ENCODE measurements at regions not wholly inside any gene's neighbourhood (a gene's known extent, or its start where the extent isn't known, plus 50 kb on each side); places are given as distances from the start of the nearest gene placed in this dataset.

DNA sequence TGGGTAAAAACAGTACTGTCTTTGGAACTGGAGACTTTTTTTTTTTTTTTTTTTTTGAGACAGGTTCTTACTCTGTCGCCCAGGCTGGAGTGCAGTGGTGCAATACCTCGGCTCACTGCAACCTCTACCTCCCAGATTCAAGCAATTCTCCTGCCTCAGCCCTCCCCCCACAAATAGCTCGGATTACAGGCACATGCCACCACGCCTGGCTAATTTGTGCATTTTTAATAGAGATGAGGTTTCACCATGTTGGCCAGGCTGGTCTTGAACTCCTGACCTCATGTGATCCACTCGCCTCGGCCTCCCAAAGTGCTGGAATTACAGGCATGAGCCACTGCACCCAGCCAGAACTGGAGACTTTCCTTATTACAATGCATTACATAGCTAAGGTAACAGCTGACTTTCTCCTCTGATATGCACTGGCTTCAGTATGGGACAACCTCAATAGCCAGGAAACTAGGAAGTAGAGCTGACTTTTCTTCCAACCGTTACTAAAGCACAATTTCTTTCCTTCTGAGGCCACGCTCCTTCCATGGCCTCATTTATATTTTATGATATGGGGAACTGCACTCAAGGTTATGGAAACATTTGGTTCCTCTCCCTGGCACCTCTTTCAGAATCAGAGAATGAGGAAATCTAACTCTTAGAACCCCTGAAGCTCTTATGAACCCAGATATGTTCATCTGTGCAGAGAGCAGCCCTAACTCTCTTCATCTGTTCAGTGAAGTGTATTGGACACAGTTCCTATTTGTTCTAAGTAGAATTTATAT, 53.5 kb upstream of the FAM9B start:
- Histone ChIP-seq H3K27me3 (replicated peaks in 1 of 7) (peaks cover 0 to 3% (median 0%) of the 10 kb centered on the region in 7 donors), H3K9me3 (no peaks in the 10 kb centered on the region)
- TF ChIP-seq POLR2AphosphoS5 (IDR thresholded peaks at IDR 0.05), result no peak
- no peak for TF ChIP-seq POLR2A (IDR thresholded peaks at IDR 0.05)
- TF ChIP-seq, protein P1, sequence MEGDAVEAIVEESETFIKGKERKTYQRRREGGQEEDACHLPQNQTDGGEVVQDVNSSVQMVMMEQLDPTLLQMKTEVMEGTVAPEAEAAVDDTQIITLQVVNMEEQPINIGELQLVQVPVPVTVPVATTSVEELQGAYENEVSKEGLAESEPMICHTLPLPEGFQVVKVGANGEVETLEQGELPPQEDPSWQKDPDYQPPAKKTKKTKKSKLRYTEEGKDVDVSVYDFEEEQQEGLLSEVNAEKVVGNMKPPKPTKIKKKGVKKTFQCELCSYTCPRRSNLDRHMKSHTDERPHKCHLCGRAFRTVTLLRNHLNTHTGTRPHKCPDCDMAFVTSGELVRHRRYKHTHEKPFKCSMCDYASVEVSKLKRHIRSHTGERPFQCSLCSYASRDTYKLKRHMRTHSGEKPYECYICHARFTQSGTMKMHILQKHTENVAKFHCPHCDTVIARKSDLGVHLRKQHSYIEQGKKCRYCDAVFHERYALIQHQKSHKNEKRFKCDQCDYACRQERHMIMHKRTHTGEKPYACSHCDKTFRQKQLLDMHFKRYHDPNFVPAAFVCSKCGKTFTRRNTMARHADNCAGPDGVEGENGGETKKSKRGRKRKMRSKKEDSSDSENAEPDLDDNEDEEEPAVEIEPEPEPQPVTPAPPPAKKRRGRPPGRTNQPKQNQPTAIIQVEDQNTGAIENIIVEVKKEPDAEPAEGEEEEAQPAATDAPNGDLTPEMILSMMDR (IDR thresholded peaks at IDR 0.05 in 8 of 11, conservative IDR thresholded peaks at IDR 0.05 in 3 of 11), result no peak

DNA sequence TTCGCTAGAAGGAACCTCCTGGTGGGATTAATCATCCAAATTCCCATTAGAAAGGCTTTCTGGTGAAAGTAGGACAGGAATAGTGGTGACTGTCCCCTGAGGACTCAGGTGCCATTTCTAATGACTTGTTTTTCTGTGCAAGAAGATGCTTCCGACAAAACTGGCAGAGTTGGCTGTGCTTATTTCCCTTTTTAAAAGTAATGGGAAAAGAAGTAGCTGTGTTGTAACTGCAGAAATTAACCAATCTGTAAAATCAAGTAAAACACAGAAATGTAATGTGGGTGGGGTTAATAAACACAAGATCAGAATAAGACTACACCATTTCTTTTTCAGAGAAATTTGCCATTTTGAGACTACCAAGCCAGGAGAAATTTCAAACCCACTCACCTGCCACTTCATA, 55.0 kb upstream of the FAM9B start:
- H3K27me3 ChIP-seq (replicated peaks in 1 of 7), result peaks cover 0 to 3% (median 0%) of the 10 kb centered on the region in 7 donors
- DNase-seq, result no peak
- H3K4me3 ChIP-seq, result no peak overlapping the region
- intact Hi-C loops (cut with DNase I; ENCODE audit: low total_unique reads), result no loop called here
- H3K27ac ChIP-seq, result no peak overlapping the region
- H3K9me3 ChIP-seq, result no peaks in the 10 kb centered on the region
- no peaks in the 10 kb centered on the region for H3K4me1 ChIP-seq
- WGBS, 5 donors, result 67 to 96% (median 74%) methylated on average over 2 of the region's 2 CpGs
- TF ChIP-seq, protein P1 (IDR thresholded peaks at IDR 0.05 in 8 of 11, conservative IDR thresholded peaks at IDR 0.05 in 3 of 11), result no peak
- TF ChIP-seq POLR2A (IDR thresholded peaks at IDR 0.05) (no peak), POLR2AphosphoS5 (IDR thresholded peaks at IDR 0.05) (no peak)
- H3K36me3 ChIP-seq, result no peaks in the 10 kb centered on the region

More for the DNA sequence above, 53.5 kb upstream of the FAM9B start:
- Histone ChIP-seq H3K36me3 (no peaks in the 10 kb centered on the region), H3K27ac (no peak overlapping the region), H3K4me1 (no peaks in the 10 kb centered on the region), H3K4me3 (no peak overlapping the region)
- DNase-seq, result no peak
- WGBS, 5 donors, result 66 to 93% (median 70%) methylated on average over 6 to 8 of the region's 8 CpGs
- intact Hi-C loops (cut with DNase I; ENCODE audit: low total_unique reads), result no loop called here

DNA sequence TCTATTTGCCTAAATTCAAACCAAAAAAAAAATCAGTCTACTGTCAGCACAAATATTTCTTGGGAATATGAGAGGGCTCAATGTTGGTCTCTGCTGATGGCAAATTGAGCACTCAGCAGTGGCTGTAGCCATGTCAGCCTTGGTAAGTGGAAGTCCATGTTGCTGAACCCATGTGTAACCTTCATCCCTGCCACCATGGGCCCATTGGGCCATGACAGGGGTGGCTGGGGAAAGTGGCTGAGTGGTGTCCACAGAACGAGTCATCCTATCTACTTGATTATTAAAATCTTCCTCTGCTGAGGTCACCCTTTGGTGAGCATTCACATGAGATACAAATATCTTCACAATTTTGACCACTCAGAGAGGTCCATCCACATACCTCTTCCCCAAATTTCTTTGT, 56.8 kb upstream of the FAM9B start:
- Histone ChIP-seq H3K9me3 (peaks cover 0 to 12% (median 0%) of the 10 kb centered on the region in 8 donors), H3K27ac (no peak overlapping the region), H3K4me1 (no peaks in the 10 kb centered on the region), H3K4me3 (no peak overlapping the region), H3K36me3 (no peaks in the 10 kb centered on the region), H3K27me3 (replicated peaks in 1 of 7) (peaks cover 0 to 3% (median 0%) of the 10 kb centered on the region in 7 donors)
- intact Hi-C loops (cut with DNase I; ENCODE audit: low total_unique reads), result no loop called here
- 55 to 100% (median 67%) methylated on average over 1 of the region's 1 CpG for WGBS, 5 donors
- TF ChIP-seq POLR2AphosphoS5 (IDR thresholded peaks at IDR 0.05) (no peak), POLR2A (IDR thresholded peaks at IDR 0.05) (no peak)
- TF ChIP-seq, protein P1 (IDR thresholded peaks at IDR 0.05 in 8 of 11, conservative IDR thresholded peaks at IDR 0.05 in 3 of 11), result no peak
- no peak for DNase-seq

DNA sequence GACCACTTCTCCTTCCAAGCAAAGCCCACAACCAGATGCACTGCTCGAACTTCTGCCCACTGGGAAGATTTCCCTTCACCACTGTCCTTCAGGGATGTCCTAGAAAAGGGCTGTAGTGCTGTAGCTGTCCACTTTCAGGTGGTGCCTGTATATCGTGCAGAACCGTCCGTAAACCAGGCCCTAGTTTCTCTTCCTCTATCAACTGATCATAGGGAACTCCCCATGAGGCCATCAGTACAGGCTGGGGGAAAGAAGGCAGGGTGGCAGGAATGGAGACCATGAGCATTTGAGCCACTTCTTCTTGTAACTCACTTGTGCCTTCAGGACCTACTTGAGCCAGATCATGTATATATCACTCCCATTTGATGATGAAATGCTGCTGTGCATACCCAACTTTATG, 57.3 kb upstream of the FAM9B start:
- intact Hi-C loops (cut with DNase I; ENCODE audit: low total_unique reads), result no loop called here
- no peak for TF ChIP-seq POLR2AphosphoS5 (IDR thresholded peaks at IDR 0.05)
- TF ChIP-seq, protein P1 (IDR thresholded peaks at IDR 0.05 in 8 of 11, conservative IDR thresholded peaks at IDR 0.05 in 3 of 11), result no peak
- TF ChIP-seq POLR2A (IDR thresholded peaks at IDR 0.05), result no peak
- 63 to 78% (median 68%) methylated on average over 4 of the region's 4 CpGs for WGBS, 5 donors
- Histone ChIP-seq H3K36me3 (no peaks in the 10 kb centered on the region), H3K27me3 (replicated peaks in 1 of 7) (peaks cover 0 to 3% (median 0%) of the 10 kb centered on the region in 7 donors), H3K27ac (no peak overlapping the region), H3K9me3 (peaks cover 0 to 12% (median 0%) of the 10 kb centered on the region in 8 donors), H3K4me3 (no peak overlapping the region), H3K4me1 (no peaks in the 10 kb centered on the region)
- no peak for DNase-seq
